Ishikawa (cell line): ENCODE measurements at regions not wholly inside any gene's neighbourhood (a gene's known extent, or its start where the extent isn't known, plus 50 kb on each side); places are given as distances from the start of the nearest gene placed in this dataset.

ENCODE experiments used
- CEBPB ChIP-seq: IDR thresholded peaks from 2 replicates; pipeline ENCODE4 v1.6.1; 2012
- CREB1 ChIP-seq: IDR thresholded peaks from 2 replicates; pipeline ENCODE4 v1.6.1; 2012; ENCODE audit warnings: low read depth
- EGR1 ChIP-seq: IDR thresholded peaks from 2 replicates; pipeline ENCODE4 v1.6.1; 2012
- EP300 ChIP-seq: IDR thresholded peaks from 2 replicates; pipeline ENCODE4 v1.6.1; 2012; ENCODE audit warnings: borderline replicate concordance
- FOXM1 ChIP-seq: IDR thresholded peaks from 2 replicates; pipeline ENCODE4 v1.6.1; 2012; ENCODE audit warnings: low read depth, borderline replicate concordance
- NFIC ChIP-seq: IDR thresholded peaks from 2 replicates; pipeline ENCODE4 v1.6.1; 2012
- RAD21 ChIP-seq: IDR thresholded peaks from 2 replicates; pipeline ENCODE4 v1.6.1; 2012; ENCODE audit warnings: low read depth
- REST ChIP-seq: IDR thresholded peaks from 2 replicates; pipeline ENCODE4 v1.6.1; 2012; ENCODE audit warnings: low read depth, mild to moderate bottlenecking
- TAF1 ChIP-seq: IDR thresholded peaks from 2 replicates; pipeline ENCODE4 v1.6.1; 2012; ENCODE audit warnings: low read depth, mild to moderate bottlenecking
- TCF12 ChIP-seq: IDR thresholded peaks from 2 replicates; pipeline ENCODE4 v1.6.1; 2012; ENCODE audit warnings: low read depth
- TEAD4 ChIP-seq: IDR thresholded peaks from 2 replicates; pipeline ENCODE4 v1.6.1; 2012
- USF1 ChIP-seq: IDR thresholded peaks from 2 replicates; pipeline ENCODE4 v1.6.1; 2012
- YY1 ChIP-seq: IDR thresholded peaks from 2 replicates; pipeline ENCODE4 v1.6.1; 2012; ENCODE audit warnings: low read depth
- ZBTB7A ChIP-seq: IDR thresholded peaks from 2 replicates; pipeline ENCODE4 v1.6.1; 2012; ENCODE audit warnings: low read depth
- TF ChIP-seq, protein P1 (sequence below): IDR thresholded peaks from 2 replicates; pipeline ENCODE4 v1.6.1; 2012

GRCh38 chr2:107607473-107607872, 219.2 kb upstream of the RGPD4 start:
- TF ChIP-seq RAD21 (no peak), YY1 (no peak), CEBPB (no peak), REST (no peak), ZBTB7A (no peak), TEAD4 (no peak), CREB1 (no peak)

- TF ChIP-seq FOXM1, result no peak
- TF ChIP-seq TAF1, result no peak
- TF ChIP-seq EP300, result no peak
- no peak for TF ChIP-seq TEAD4
- TF ChIP-seq ZBTB7A, result no peak
- no peak for TF ChIP-seq NFIC
- no peak for TF ChIP-seq CEBPB
- no peak for TF ChIP-seq TCF12
- no peak for TF ChIP-seq REST
- no peak for TF ChIP-seq CREB1
- no peak for TF ChIP-seq USF1
- TF ChIP-seq, protein P1, sequence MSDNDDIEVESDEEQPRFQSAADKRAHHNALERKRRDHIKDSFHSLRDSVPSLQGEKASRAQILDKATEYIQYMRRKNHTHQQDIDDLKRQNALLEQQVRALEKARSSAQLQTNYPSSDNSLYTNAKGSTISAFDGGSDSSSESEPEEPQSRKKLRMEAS, result no peak
- TF ChIP-seq EGR1, result no peak
- TF ChIP-seq RAD21, result no peak
- TF ChIP-seq YY1, result no peak
Observed at GRCh38 chr2:107615039-107615438, 211.7 kb upstream of the RGPD4 start.

DNA sequence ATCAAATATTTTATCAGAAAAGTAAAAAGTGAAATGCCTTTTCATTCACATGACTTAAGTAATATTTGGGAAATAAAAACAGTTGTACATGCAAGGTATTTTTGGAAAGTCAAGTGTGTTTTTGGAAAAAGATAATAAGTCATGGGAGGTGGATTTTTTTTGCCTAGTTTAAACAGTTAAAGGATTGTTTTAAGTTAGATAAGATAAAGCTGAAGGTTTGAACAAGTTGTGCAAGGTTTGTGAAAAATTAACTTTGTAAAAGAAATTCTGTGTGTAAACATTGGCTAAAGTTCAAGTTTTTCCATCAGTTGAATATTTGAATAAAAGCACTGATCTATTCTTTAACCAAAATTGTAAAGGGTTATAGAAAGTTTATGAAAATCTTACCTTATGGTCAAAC, 207.9 kb upstream of the RGPD4 start:
- TF ChIP-seq EP300, result no peak
- no peak for TF ChIP-seq USF1
- TF ChIP-seq TEAD4, result no peak
- TF ChIP-seq ZBTB7A, result no peak
- no peak for TF ChIP-seq EGR1
- TF ChIP-seq FOXM1, result no peak

DNA sequence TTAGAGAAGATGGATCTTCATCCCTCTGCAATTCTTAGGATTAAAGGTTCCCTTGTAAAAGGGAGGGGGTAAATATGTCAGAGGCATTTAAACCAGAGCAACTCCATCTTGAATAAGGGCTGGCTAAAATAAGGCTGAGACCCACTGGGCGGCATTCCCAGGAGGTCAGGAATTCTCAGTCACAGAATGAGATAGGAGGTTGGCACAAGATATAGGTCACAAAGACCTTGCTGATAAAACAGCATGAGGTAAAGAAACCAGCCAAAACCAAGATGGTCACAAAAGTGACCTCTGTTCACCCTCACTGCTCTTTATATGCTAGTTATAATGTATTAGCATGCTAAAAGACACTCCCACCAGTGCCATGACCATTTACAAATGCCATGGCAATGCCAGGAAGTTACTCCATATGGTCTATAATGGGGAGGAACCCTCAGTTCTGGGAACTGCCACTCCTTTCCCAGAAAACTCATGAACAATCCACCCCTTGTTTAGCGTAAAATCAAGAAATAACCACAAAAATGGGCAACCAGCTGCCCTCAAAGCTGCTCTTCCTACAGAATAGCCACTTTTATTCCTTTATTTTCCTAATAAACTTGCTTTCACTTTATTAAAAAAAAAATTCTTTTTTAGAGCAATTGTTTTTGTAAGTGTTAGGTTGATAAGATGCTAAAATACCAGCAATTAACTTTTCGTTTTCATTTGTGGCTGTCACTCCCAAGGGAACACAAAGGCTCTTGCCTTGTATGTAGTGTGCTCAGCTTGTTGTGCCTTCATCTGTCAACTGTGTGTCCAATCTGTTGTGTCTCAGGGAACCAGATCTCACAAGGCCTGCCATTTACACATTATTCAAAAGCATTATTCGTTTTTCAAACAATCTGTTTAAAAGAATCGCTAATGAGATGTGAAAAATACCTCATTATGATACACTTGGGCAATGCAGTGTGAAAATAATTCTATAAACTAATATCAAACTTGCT, 205.2 kb upstream of the RGPD4 start:
- TF ChIP-seq TCF12, result no peak
- TF ChIP-seq CEBPB, result no peak
- no peak for TF ChIP-seq REST
- TF ChIP-seq, protein P1, result no peak
- no peak for TF ChIP-seq FOXM1
- no peak for TF ChIP-seq EP300
- no peak for TF ChIP-seq CREB1
- no peak for TF ChIP-seq EGR1
- no peak for TF ChIP-seq YY1
- TF ChIP-seq TAF1, result no peak
- TF ChIP-seq RAD21, result no peak
- TF ChIP-seq USF1, result no peak
- no peak for TF ChIP-seq NFIC
- no peak for TF ChIP-seq TEAD4
- no peak for TF ChIP-seq ZBTB7A
